Embryonic facial prominence (tissue), 1 donor: ENCODE measurements at regions not wholly inside any gene's neighbourhood (a gene's known extent, or its start where the extent isn't known, plus 50 kb on each side); places are given as distances from the start of the nearest gene placed in this dataset.

ENCODE experiments used
- DNase-seq: peaks from one replicate; pipeline ENCODE4 v3.0.0-alpha.2; 2016; ENCODE audit errors: extremely low spot score

GRCh38 chr17:72518159-72518732 is 397.4 kb downstream of the SOX9 start:
- DNase-seq, result no peak

GRCh38 chr17:72518753-72519597 is 398.2 kb downstream of the SOX9 start:
- no peak for DNase-seq

GRCh38 chr17:72519598-72519936 is 398.7 kb downstream of the SOX9 start:
- DNase-seq, result no peak

- no peak for DNase-seq
Observed at GRCh38 chr17:72520665-72521303, 400.0 kb downstream of the SOX9 start.

- DNase-seq, result no peak
Observed at GRCh38 chr17:72523491-72523890, 402.7 kb downstream of the SOX9 start.

GRCh38 chr17:72525225-72526015 is 404.6 kb downstream of the SOX9 start:
- no peak for DNase-seq

- DNase-seq, result no peak
Observed at GRCh38 chr17:72526769-72527168, 405.9 kb downstream of the SOX9 start.

GRCh38 chr17:72527789-72528188 is 407.0 kb downstream of the SOX9 start:
- DNase-seq, result no peak

- DNase-seq, result no peak
Observed at GRCh38 chr17:72528683-72529082, 407.9 kb downstream of the SOX9 start.

- no peak for DNase-seq
Observed at GRCh38 chr17:72529386-72529785, 408.6 kb downstream of the SOX9 start.

- DNase-seq, result no peak
Observed at GRCh38 chr17:72530454-72530853, 409.6 kb downstream of the SOX9 start.

GRCh38 chr17:72531729-72532128 is 410.9 kb downstream of the SOX9 start:
- no peak for DNase-seq

- DNase-seq, result no peak
Observed at GRCh38 chr17:72534265-72534664, 413.4 kb downstream of the SOX9 start.

GRCh38 chr17:72534776-72535175 is 414.0 kb downstream of the SOX9 start:
- DNase-seq, result no peak

GRCh38 chr17:72535346-72535745 is 414.5 kb downstream of the SOX9 start:
- no peak for DNase-seq

GRCh38 chr17:72535779-72536178 is 415.0 kb downstream of the SOX9 start:
- no peak for DNase-seq

GRCh38 chr17:72536788-72537187 is 416.0 kb downstream of the SOX9 start:
- no peak for DNase-seq

GRCh38 chr17:72538443-72538842 is 417.6 kb downstream of the SOX9 start:
- DNase-seq, result no peak

GRCh38 chr17:72538901-72539352 is 418.1 kb downstream of the SOX9 start:
- DNase-seq, result no peak

- DNase-seq, result no peak
Observed at GRCh38 chr17:72539981-72540897, 419.4 kb downstream of the SOX9 start.

GRCh38 chr17:72542317-72542716 is 421.5 kb downstream of the SOX9 start:
- DNase-seq, result no peak
